HEK293T (cell line): ENCODE measurements at regions not wholly inside any gene's neighbourhood (a gene's known extent, or its start where the extent isn't known, plus 50 kb on each side); places are given as distances from the start of the nearest gene placed in this dataset.

Experiments
- CTCF ChIA-PET: fragments of 350-600 bp; formaldehyde crosslinking; extraction: SDS; loops from one replicate; lab custom pipeline; 2021; ENCODE audit warnings: antibody characterized with exemption, inconsistent platforms; lab: Yijun Ruan, JAX
- POLR2A ChIA-PET: fragments of 350-600 bp; formaldehyde crosslinking; extraction: SDS; loops from one replicate; lab custom pipeline; 2020; ENCODE audit warnings: antibody characterized with exemption, inconsistent platforms; lab: Yijun Ruan, JAX
- DNase-seq: peaks from one replicate; pipeline ENCODE4 v3.0.0; 2012; ENCODE audit warnings: mixed read lengths; ENCODE audit errors: extremely low spot score
- ARNT ChIP-seq: fragments of 450-650 bp; IDR thresholded peaks from 2 replicates; pipeline ENCODE4 v1.6.1; 2017; ENCODE audit warnings: mild to moderate bottlenecking
- BHLHE40 ChIP-seq: fragments of 450-650 bp; IDR thresholded peaks from 2 replicates; pipeline ENCODE4 v1.6.1; 2016; ENCODE audit warnings: mild to moderate bottlenecking, moderate library complexity, borderline replicate concordance
- CTBP1 ChIP-seq: fragments of 450-650 bp; IDR thresholded peaks from 2 replicates; pipeline ENCODE4 v1.6.1; 2016; ENCODE audit warnings: borderline replicate concordance
- ELF4 ChIP-seq: fragments of 450-650 bp; IDR thresholded peaks from 2 replicates; pipeline ENCODE4 v1.6.1; 2017; ENCODE audit warnings: antibody characterized with exemption
- FOXA1 ChIP-seq: fragments of 450-650 bp; IDR thresholded peaks from 2 replicates; pipeline ENCODE4 v1.6.1; 2016; ENCODE audit warnings: mild to moderate bottlenecking
- FOXK2 ChIP-seq: fragments of 450-650 bp; IDR thresholded peaks from 2 replicates; pipeline ENCODE4 v1.6.1; 2016; ENCODE audit warnings: mild to moderate bottlenecking
- FOXM1 ChIP-seq: fragments of 450-650 bp; IDR thresholded peaks from 2 replicates; pipeline ENCODE4 v1.6.1; 2017; ENCODE audit warnings: mild to moderate bottlenecking, borderline replicate concordance
- HDGF ChIP-seq: fragments of 450-650 bp; IDR thresholded peaks from 2 replicates; pipeline ENCODE4 v1.6.1; 2017; ENCODE audit warnings: antibody characterized with exemption, borderline replicate concordance
- L3MBTL2 ChIP-seq: fragments of 450-650 bp; conservative IDR thresholded peaks from 2 replicates; pipeline ENCODE4 v1.6.1; 2016; ENCODE audit warnings: mild to moderate bottlenecking
- LEF1 ChIP-seq: fragments of 450-650 bp; IDR thresholded peaks from 2 replicates; pipeline ENCODE4 v1.6.1; 2017; ENCODE audit warnings: mild to moderate bottlenecking, borderline replicate concordance
- NFRKB ChIP-seq: fragments of 450-650 bp; IDR thresholded peaks from 2 replicates; pipeline ENCODE4 v1.6.1; 2016; ENCODE audit warnings: mild to moderate bottlenecking, moderate library complexity
- SP1 ChIP-seq: fragments of 450-650 bp; IDR thresholded peaks from 2 replicates; pipeline ENCODE4 v1.6.1; 2017
- SUZ12 ChIP-seq: fragments of 450-650 bp; IDR thresholded peaks from 2 replicates; pipeline ENCODE4 v1.6.1; 2016; ENCODE audit warnings: mild to moderate bottlenecking
- TARDBP ChIP-seq: fragments of 450-650 bp; IDR thresholded peaks from 2 replicates; pipeline ENCODE4 v1.6.1; 2016
- ZNF384 ChIP-seq: fragments of 450-650 bp; IDR thresholded peaks from 2 replicates; pipeline ENCODE4 v1.6.1; 2016
- TF ChIP-seq, protein P1 (sequence below): fragments of 450-650 bp; IDR thresholded peaks from 2 replicates; pipeline ENCODE4 v1.6.1; 2016

DNA sequence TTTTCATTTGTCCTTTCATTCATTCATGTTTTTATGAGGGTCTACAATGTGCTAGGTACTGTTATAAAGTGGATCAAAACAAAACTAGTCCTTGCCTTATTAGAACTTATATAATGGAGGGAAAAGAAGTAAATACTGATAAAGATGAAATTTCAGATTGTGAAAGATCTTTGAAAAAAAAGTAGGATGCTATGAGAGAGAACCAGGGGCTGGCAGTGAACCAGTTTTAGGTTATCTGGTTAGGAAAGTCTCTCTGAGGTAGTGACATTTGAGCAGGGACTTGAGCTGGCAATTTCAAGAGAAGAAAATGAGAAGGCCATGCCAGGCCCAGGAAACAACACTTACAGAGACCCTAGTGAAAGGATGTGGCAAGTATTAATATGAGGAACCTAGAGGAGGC, 57.3 kb upstream of the E2F7 start:
- CTCF ChIA-PET: no interaction called here
- DNase-seq: no peak
- POLR2A ChIA-PET: no interaction called here

DNA sequence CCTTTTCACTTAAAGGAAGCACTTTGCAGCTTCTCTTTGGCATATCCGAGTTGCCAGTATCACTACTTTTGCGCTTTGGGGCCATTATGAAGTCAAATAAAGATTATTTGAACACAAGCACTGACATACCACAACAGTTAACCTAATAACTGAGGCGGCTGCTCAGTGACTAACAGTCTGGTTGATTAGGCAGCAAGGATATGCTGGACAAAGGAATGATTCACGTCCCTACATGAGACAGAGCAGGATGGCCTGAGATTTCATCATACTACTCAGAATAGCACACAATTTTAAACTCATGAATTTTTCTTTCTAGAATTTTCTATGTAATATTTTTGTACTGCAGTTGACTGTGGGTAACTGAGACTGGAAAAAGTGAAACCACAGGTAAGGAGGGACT, 56.9 kb upstream of the E2F7 start:
- POLR2A ChIA-PET: no interaction called here
- CTCF ChIA-PET: no interaction called here
- no peak for DNase-seq
- TF ChIP-seq ZNF384 (no peak), ELF4 (no peak), FOXA1 (no peak), ARNT (no peak), SUZ12 (no peak), HDGF (no peak), SP1 (no peak), CTBP1 (no peak), BHLHE40 (no peak), LEF1 (no peak), NFRKB (no peak), FOXM1 (no peak), TARDBP (no peak), L3MBTL2 (no peak), FOXK2 (no peak)
- TF ChIP-seq, protein P1, sequence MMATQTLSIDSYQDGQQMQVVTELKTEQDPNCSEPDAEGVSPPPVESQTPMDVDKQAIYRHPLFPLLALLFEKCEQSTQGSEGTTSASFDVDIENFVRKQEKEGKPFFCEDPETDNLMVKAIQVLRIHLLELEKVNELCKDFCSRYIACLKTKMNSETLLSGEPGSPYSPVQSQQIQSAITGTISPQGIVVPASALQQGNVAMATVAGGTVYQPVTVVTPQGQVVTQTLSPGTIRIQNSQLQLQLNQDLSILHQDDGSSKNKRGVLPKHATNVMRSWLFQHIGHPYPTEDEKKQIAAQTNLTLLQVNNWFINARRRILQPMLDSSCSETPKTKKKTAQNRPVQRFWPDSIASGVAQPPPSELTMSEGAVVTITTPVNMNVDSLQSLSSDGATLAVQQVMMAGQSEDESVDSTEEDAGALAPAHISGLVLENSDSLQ: no peak

More for the DNA sequence above, 57.3 kb upstream of the E2F7 start:
- no peak for TF ChIP-seq FOXA1

DNA sequence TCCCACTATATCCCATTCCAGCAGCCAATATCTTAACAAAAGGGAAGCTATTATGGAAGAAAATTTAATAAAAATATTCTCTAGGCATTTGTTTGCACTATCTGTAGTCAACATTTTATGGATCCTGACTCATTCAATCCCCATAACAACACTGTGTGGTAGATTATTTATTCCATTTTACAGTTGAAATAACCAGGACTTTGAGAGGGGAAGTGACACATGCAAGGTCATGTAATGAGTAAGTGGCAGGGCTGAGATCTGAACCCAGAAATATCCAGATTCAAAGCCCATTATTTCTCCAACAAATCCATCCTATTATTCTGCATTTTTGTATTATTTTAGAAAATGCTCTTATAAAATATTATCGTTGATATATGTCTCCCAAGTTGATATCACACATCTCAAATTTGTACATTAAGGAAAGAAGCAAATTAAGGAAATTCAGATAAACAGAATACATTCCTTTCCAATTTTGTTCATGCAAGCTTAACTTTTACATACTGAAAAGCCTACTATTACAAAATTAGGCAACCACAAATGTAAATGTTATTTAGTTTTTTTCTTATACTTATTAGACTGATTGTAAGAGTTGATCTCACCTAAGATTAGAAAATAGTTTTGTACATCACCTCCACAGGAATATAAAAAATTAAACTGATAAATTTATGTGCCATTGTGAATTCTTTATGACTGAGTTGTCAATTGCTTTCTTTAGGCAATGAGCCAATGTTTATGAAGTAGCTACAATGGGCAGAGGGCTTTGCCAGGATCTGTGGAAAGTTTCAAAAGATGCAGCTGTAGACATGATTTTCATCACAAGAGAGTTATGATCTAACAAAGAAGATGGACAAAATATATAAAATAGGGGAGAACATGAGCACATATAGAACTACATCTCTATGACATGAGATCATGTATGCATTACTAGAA, 55.1 kb upstream of the E2F7 start:
- CTCF ChIA-PET: no interaction called here
- no peak for TF ChIP-seq ARNT
- TF ChIP-seq SP1: no peak
- TF ChIP-seq FOXA1: no peak
- TF ChIP-seq NFRKB: no peak
- no peak for TF ChIP-seq ZNF384
- TF ChIP-seq CTBP1: no peak
- TF ChIP-seq LEF1: no peak
- no peak for TF ChIP-seq TARDBP
- no peak for TF ChIP-seq BHLHE40
- no peak for TF ChIP-seq L3MBTL2
- TF ChIP-seq SUZ12: no peak
- TF ChIP-seq HDGF: no peak
- TF ChIP-seq ELF4: no peak
- POLR2A ChIA-PET: no interaction called here
- DNase-seq: no peak

DNA sequence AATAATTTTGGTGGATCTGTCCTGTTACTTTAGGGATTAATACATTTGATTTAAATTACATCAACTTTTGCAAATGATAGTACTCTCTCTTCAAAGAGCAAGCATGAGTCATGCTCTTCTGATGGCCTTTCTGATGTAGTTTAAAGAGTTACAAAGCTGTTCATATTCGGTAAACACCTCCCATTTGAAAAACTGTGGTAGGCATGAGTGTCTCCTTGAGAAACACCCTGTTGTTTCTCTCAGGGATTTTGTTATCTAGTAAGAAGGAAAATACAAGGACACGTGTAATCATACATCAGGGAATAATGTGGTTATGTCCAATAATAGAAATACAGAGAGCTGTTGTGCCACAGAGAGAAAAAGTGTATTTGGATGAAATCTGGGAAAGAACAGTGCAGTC, 53.3 kb upstream of the E2F7 start:
- CTCF ChIA-PET: no interaction called here

DNA sequence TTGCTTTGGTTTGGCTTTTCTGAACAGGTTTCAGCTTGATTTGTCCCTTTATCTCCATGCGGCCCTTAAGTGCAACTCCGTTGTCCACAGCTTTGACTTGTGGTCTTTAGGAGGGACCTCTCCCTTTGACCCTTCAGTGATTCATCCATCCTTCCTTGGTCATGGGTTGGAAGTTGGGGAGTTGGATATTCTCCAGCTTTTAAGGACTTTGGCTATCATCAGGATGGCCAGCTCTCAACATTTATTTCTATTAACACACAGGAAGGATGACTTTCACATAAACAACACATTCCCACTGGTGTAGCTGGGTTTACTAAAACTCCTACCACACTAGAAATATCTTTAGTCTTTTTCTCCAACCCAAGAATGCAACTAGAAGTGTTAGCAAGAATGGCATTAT, 50.9 kb upstream of the E2F7 start:
- ChIA-PET POLR2A (no interaction called here), CTCF (no interaction called here)
- TF ChIP-seq HDGF (no peak), NFRKB (no peak), FOXK2 (no peak), FOXM1 (no peak), TARDBP (no peak), BHLHE40 (no peak)
- DNase-seq: no peak

More for the DNA sequence above, 53.3 kb upstream of the E2F7 start:
- DNase-seq: no peak
- POLR2A ChIA-PET: no interaction called here
- TF ChIP-seq HDGF (no peak), SP1 (no peak), LEF1 (no peak), ARNT (no peak), SUZ12 (no peak), TARDBP (no peak), FOXM1 (no peak), ZNF384 (no peak), CTBP1 (no peak), ELF4 (no peak), FOXK2 (no peak), L3MBTL2 (no peak), NFRKB (no peak)
- TF ChIP-seq, protein P1: no peak

DNA sequence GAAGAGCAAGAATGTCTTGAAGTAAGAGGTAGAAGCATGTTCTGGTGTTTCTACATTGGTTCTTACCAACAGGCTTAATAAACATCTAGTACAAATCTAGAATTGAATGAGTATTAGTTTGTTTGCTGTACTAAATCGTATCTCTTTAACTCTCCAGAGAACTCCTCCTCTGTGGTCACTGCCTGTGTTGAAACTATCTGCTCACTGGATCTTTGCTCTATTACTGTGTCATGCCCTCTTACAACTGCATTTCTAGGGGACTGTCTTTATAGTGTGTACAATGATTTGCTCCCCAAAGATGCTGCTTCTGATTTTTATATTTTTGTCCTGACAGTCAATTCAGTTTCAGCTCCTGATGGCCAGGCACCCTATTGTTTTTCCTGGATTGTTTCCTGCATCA, 50.1 kb upstream of the E2F7 start:
- POLR2A ChIA-PET: no interaction called here
- CTCF ChIA-PET: no interaction called here
- no peak for TF ChIP-seq HDGF
- TF ChIP-seq L3MBTL2: no peak
- no peak for TF ChIP-seq SUZ12
- TF ChIP-seq LEF1: no peak
- TF ChIP-seq CTBP1: no peak
- TF ChIP-seq BHLHE40: no peak
- TF ChIP-seq FOXA1: no peak
- no peak for TF ChIP-seq TARDBP
- TF ChIP-seq ELF4: no peak
- no peak for TF ChIP-seq ARNT
- no peak for TF ChIP-seq NFRKB
- TF ChIP-seq FOXM1: no peak
- no peak for TF ChIP-seq SP1
- TF ChIP-seq FOXK2: no peak
- TF ChIP-seq ZNF384: no peak
- TF ChIP-seq, protein P1: no peak
- DNase-seq: no peak
